ENCODE measurements at regions not wholly inside any gene's neighbourhood (a gene's known extent, or its start where the extent isn't known, plus 50 kb on each side); places are given as distances from the start of the nearest gene placed in this dataset.

DNA sequence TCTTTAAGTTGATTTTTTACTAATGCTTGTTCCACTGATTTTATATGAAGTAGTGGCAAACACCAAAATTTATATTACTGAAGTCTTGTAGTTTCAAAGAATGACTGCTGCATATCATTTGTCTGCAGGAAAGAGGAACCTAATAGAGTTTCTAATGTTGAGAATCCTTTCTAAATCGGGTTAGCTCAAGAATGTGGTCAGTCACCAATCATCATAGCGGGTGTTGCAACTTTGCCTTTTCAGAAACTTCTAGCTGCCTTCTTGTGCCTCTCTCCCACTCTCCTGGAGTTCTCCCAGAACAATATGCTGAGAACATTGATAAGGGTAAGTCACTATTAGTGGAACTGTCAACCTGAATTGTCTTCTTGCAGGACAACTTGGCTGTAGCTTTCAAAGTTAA, 524.8 kb upstream of the SORCS1 start:
- peak; percentile 38 for DNase-seq
- TF ChIP-seq, protein P1, sequence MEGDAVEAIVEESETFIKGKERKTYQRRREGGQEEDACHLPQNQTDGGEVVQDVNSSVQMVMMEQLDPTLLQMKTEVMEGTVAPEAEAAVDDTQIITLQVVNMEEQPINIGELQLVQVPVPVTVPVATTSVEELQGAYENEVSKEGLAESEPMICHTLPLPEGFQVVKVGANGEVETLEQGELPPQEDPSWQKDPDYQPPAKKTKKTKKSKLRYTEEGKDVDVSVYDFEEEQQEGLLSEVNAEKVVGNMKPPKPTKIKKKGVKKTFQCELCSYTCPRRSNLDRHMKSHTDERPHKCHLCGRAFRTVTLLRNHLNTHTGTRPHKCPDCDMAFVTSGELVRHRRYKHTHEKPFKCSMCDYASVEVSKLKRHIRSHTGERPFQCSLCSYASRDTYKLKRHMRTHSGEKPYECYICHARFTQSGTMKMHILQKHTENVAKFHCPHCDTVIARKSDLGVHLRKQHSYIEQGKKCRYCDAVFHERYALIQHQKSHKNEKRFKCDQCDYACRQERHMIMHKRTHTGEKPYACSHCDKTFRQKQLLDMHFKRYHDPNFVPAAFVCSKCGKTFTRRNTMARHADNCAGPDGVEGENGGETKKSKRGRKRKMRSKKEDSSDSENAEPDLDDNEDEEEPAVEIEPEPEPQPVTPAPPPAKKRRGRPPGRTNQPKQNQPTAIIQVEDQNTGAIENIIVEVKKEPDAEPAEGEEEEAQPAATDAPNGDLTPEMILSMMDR (IDR thresholded peaks at IDR 0.05): no peak
- no peak for TF ChIP-seq POLR2A (IDR thresholded peaks at IDR 0.05)
- 47 to 67% methylated on average over 2 of the region's 2 CpGs for WGBS, 2 donors

DNA sequence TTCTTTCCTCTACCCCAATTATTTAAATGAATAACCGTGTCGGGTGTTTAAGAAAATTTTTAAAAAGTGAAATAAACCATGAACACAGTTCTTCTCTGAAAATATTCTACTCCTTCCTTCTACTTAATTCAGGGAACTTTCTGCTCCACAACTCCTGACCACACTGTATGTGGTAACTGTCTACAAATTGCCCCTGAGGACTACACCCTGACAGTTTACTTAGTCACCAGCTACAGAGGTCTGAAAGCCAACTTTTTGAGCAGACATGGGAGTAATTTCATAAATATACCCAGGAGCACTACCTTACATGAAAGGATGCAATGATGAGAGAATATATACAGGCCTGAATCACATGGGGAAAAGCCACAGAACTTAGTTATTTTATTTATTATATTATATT, 523.2 kb upstream of the SORCS1 start:
- intact Hi-C loops (cut with DNase I; ENCODE audit: low total_unique reads): no loop called here
- H3K4me3 ChIP-seq: no peak overlapping the region
- no peaks in the 10 kb centered on the region for H3K9me3 ChIP-seq
- WGBS, 2 donors: 90 to 97% methylated on average over 2 of the region's 2 CpGs
- H3K36me3 ChIP-seq (ENCODE audit: low read depth, missing control alignments): no peaks in the 10 kb centered on the region
- no peak overlapping the region for H3K27ac ChIP-seq
- H3K4me1 ChIP-seq: no peaks in the 10 kb centered on the region
- no peak for DNase-seq
- H3K27me3 ChIP-seq: no peaks in the 10 kb centered on the region
- no peak for TF ChIP-seq POLR2A (IDR thresholded peaks at IDR 0.05)
- TF ChIP-seq, protein P1 (IDR thresholded peaks at IDR 0.05): no peak

More for the DNA sequence above, 524.8 kb upstream of the SORCS1 start:
- no peaks in the 10 kb centered on the region for H3K9me3 ChIP-seq
- intact Hi-C loops (cut with DNase I; ENCODE audit: low total_unique reads): no loop called here
- H3K27me3 ChIP-seq: no peaks in the 10 kb centered on the region
- no peak overlapping the region for H3K4me3 ChIP-seq
- H3K36me3 ChIP-seq (ENCODE audit: low read depth, missing control alignments): no peaks in the 10 kb centered on the region
- H3K27ac ChIP-seq: no peak overlapping the region
- H3K4me1 ChIP-seq: no peaks in the 10 kb centered on the region

DNA sequence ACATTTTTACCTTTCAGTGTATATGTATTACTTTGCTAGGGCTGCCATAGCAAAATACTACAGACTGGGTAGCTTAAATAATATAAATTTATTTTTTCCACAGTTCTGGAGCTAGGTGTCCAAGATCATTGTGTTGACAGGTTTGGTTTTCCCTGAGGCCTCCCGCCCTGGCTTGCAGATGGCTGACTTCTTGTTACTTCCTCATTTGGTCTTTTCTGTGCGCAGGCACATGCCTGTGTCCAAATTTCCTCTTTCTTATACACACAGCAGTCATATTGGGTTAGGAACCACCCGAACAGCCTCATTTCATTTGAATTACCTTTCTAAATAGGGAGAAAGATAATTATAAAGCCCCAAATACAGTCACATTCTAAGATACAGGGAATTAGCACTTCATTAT, 521.6 kb upstream of the SORCS1 start:
- Histone ChIP-seq H3K27me3 (no peaks in the 10 kb centered on the region), H3K27ac (no peak overlapping the region), H3K36me3 (ENCODE audit: low read depth, missing control alignments) (no peaks in the 10 kb centered on the region), H3K4me1 (no peaks in the 10 kb centered on the region), H3K9me3 (no peaks in the 10 kb centered on the region), H3K4me3 (no peak overlapping the region)
- DNase-seq: peak; percentile 16
- intact Hi-C loops (cut with DNase I; ENCODE audit: low total_unique reads): no loop called here
- no peak for TF ChIP-seq POLR2A (IDR thresholded peaks at IDR 0.05)
- TF ChIP-seq, protein P1 (IDR thresholded peaks at IDR 0.05): no peak
- WGBS, 2 donors: 86 to 87% methylated on average over 3 of the region's 3 CpGs

DNA sequence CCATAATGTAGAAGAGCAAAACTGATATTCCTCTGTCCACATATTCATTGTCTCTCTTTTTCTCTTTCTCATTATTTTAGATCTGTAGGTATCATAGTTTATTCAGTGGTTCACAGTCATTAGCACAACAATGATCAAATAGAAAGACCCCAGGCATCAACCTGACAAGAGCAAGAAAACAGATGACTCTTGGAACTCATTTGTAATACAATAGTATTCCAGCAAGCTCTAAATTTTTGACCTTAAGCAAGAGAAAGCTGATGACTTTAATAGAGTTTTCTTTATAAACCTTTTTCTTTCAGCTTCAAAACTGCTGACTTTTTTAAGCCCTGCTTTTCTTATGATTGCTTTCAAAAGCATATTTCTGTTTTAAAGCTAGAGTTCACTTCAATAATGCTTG, 507.5 kb upstream of the SORCS1 start:
- Histone ChIP-seq H3K36me3 (ENCODE audit: low read depth, missing control alignments) (no peaks in the 10 kb centered on the region), H3K9me3 (no peaks in the 10 kb centered on the region), H3K4me3 (no peak overlapping the region), H3K27ac (no peak overlapping the region), H3K27me3 (no peaks in the 10 kb centered on the region), H3K4me1 (no peaks in the 10 kb centered on the region)
- TF ChIP-seq, protein P1 (IDR thresholded peaks at IDR 0.05): no peak
- no peak for TF ChIP-seq POLR2A (IDR thresholded peaks at IDR 0.05)
- intact Hi-C loops (cut with DNase I; ENCODE audit: low total_unique reads): no loop called here
- no peak for DNase-seq

DNA sequence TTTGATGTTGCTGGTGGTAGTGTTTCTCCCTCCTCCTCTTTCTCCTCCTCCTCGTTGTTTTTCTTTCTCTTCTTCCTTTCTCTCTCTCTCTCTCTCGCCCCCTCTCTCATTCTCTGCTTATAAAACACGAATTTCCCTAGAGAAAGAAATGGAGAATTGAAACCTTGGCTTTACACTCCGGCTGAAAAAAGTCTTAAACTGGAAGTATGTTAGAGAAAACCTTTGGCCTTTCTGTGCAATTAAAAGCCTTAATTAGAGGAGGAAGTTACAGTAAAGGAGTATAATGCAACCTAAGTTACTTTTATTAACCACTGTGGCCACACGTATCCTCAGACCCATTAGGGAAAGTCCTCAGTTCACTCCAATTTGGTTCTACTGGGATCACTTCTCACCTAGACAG, 501.7 kb upstream of the SORCS1 start:
- no peak overlapping the region for H3K27ac ChIP-seq
- TF ChIP-seq POLR2A (IDR thresholded peaks at IDR 0.05): no peak
- TF ChIP-seq, protein P1 (IDR thresholded peaks at IDR 0.05): no peak
- intact Hi-C loops (cut with DNase I; ENCODE audit: low total_unique reads): no loop called here
- no peak overlapping the region for H3K4me3 ChIP-seq
- H3K36me3 ChIP-seq (ENCODE audit: low read depth, missing control alignments): no peaks in the 10 kb centered on the region
- H3K27me3 ChIP-seq: no peaks in the 10 kb centered on the region
- H3K9me3 ChIP-seq: no peaks in the 10 kb centered on the region
- no peak for DNase-seq
- no peaks in the 10 kb centered on the region for H3K4me1 ChIP-seq
- 32 to 40% methylated on average over 5 of the region's 5 CpGs for WGBS, 2 donors

Data from testis (tissue), 2 donors.